Duodenal mucosa (tissue), 2 donors: ENCODE measurements at regions not wholly inside any gene's neighbourhood (a gene's known extent, or its start where the extent isn't known, plus 50 kb on each side); places are given as distances from the start of the nearest gene placed in this dataset.

ENCODE experiments used
- H3K27ac ChIP-seq: one replicate; pipeline ENCODE4 v1.7.0; 2013; ENCODE audit warnings: low read depth, low read length
- H3K27me3 ChIP-seq, 2 donors: one replicate each; pipeline ENCODE4 v1.7.0; 2013; ENCODE audit warnings: low read length in 2 of 2, control low read depth in 1 of 2; ENCODE audit not compliant: insufficient read depth in 2 of 2, control insufficient read depth in 1 of 2
- H3K36me3 ChIP-seq, 2 donors: one replicate each; pipeline ENCODE4 v1.7.0; 2013; ENCODE audit warnings: low read length in 2 of 2, control low read depth in 1 of 2; ENCODE audit not compliant: insufficient read depth in 2 of 2, control insufficient read depth in 1 of 2
- H3K4me1 ChIP-seq, 2 donors: one replicate each; pipeline ENCODE4 v1.7.0; 2013; ENCODE audit warnings: low read length in 2 of 2, control low read depth in 1 of 2; ENCODE audit not compliant: insufficient read depth in 2 of 2, control insufficient read depth in 1 of 2
- H3K4me3 ChIP-seq, 2 donors: one replicate each; pipeline ENCODE4 v1.7.0; 2013; ENCODE audit warnings: low read length in 2 of 2, low read depth in 1 of 2
- H3K9ac ChIP-seq, 2 donors: one replicate each; pipeline ENCODE4 v1.7.0; 2013; ENCODE audit warnings: low read length in 2 of 2, low read depth in 1 of 2
- H3K9me3 ChIP-seq, 2 donors: one replicate each; pipeline ENCODE4 v1.7.0; 2013; ENCODE audit warnings: low read length in 2 of 2, control low read depth in 1 of 2; ENCODE audit not compliant: control insufficient read depth in 1 of 2

DNA sequence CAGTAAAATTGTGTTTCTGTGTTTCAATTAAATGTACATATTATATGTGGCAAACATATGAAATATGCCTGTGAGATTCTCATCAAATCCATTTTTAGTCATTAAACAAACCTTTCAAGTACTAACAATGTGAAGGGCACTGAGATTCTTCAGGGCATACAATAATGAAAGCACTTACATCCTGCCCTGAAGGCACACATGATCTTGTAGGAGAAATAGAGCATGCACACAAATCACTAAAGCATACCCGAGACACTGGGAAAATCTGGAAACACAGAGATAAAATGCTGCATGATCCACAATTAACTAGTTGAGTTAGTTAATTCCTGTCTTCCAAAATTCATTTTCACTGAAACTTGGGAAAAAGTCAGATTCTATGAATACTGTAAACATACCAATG is 810.5 kb upstream of the NECTIN3 start:
- Histone ChIP-seq H3K9ac (no peak overlapping the region), H3K27me3 (no peaks in the 10 kb centered on the region), H3K9me3 (no peaks in the 10 kb centered on the region), H3K27ac (no peak overlapping the region), H3K36me3 (no peaks in the 10 kb centered on the region), H3K4me1 (peaks cover 0 to 7% of the 10 kb centered on the region in 2 donors), H3K4me3 (no peak overlapping the region)

DNA sequence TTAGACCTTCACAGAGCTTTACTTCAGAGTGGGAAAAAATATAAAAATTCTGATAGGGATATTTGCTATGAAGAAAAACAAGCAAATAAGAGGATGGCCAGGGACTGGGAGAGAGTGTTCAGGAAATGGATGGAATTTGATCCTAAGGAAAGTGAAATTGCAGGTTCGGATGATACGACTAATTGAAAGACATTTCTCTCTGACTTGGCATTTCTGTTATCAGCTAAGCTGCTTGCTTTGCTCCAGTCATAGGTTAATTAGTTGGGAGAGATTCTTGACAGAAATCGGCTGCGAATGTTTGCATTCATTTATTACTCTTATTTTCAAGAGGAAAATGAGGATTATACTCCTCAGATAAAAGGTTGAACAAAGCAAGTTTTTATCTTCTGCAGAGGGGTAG is 808.7 kb upstream of the NECTIN3 start:
- Histone ChIP-seq H3K4me1 (peaks cover 0 to 7% of the 10 kb centered on the region in 2 donors), H3K27me3 (no peaks in the 10 kb centered on the region), H3K9me3 (no peaks in the 10 kb centered on the region), H3K9ac (no peak overlapping the region), H3K36me3 (no peaks in the 10 kb centered on the region), H3K27ac (no peak overlapping the region), H3K4me3 (no peak overlapping the region)

DNA sequence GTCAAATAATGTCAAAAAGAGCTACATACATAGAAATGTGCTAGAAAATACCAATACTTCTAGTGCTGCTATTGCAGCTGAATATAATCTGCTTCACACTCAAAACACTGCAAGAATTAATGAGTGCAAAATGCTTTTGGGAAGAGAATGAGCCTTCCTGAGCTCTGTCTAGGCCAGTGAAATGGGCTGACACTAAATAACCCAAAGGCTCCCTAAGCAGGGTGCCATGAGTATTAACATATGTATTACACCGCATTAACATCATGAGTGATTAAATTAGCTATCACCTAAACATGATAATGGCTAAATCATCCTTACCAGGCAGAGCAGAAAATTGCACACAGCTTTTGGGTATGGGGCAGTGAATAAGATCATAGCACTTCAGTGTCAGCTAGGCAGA is 806.3 kb upstream of the NECTIN3 start:
- H3K27me3 ChIP-seq = no peaks in the 10 kb centered on the region
- no peak overlapping the region for H3K4me3 ChIP-seq
- H3K9me3 ChIP-seq = no peaks in the 10 kb centered on the region
- no peak overlapping the region for H3K9ac ChIP-seq
- no peak overlapping the region for H3K27ac ChIP-seq
- no peaks in the 10 kb centered on the region for H3K36me3 ChIP-seq
- peaks cover 0 to 7% of the 10 kb centered on the region in 2 donors for H3K4me1 ChIP-seq

DNA sequence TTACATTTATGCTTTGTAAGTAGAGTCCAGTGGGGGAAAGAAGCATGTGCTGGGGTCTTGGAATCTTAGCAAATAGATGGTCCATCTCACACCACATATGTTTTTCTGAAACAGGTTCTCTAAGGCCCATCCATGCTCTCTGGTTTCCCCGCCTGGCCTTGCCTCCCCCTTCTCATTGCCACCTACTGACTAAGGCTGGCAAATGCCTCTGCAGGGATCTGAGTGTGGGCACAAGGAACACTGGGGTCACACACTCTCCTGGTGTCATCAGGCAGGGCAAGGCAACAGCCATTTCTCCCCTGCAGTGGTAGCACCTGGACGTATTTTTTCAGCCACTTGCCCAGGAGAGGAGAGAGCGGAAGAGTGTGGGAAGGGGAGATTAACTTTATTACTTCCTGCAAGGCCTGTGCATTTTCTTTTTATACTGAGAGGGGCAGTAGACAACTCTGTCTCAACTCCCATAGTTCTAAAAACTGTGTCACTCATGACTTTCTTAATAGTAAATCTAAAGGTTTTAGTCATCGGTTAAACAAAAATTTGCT is 804.2 kb upstream of the NECTIN3 start:
- Histone ChIP-seq H3K9ac (no peak overlapping the region), H3K27me3 (no peaks in the 10 kb centered on the region), H3K27ac (no peak overlapping the region), H3K9me3 (no peaks in the 10 kb centered on the region), H3K4me3 (no peak overlapping the region), H3K4me1 (peaks cover 0 to 7% of the 10 kb centered on the region in 2 donors), H3K36me3 (no peaks in the 10 kb centered on the region)

DNA sequence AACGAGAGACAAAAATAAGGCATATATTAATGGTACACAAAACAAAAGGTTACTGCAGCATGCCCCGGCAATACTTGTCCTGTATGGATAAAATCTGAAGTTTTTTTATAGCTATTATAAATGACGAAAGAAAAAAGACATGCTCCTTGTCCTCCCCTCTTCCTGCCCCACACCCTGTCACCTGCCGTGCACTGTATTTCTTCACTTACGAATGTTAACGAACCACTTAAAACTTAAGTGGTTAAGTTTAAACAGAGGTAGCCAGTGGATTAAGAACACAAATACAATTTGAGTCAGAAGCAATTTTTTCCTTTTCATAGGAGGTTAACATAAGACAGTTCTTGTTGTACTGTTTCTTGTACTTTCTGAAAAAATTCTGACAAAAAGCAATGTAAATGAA is 799.1 kb upstream of the NECTIN3 start:
- H3K27ac ChIP-seq = no peak overlapping the region
- H3K4me3 ChIP-seq = no peak overlapping the region
- no peak overlapping the region for H3K9ac ChIP-seq
- no peaks in the 10 kb centered on the region for H3K9me3 ChIP-seq
- H3K4me1 ChIP-seq = no peaks in the 10 kb centered on the region
- H3K27me3 ChIP-seq = no peaks in the 10 kb centered on the region
- no peaks in the 10 kb centered on the region for H3K36me3 ChIP-seq

DNA sequence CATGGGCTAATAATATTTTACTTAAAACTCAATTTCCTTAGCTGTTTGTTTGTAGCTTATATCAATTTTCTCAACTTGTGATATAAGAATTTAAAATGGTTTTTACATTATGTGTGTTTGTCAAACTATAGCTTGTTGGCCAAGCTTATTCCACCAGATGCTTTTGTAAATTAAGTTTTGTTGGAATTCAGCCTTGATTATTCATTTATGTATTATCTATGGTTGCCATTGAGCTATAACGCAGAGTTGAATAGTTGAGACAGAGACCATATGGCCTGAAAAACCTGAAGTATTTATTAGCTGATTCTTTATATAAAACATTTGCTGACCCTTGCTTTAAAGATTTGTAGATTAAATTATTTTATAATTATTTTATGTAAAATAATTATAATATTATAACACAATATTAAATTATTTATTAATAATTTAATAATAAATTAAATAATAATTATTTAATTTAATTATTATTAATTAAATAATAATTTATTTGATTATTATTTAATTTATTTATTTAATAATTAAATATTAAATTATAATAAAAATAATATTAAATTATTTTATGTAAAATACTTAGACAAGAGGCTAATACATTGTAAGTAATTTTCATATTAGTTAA is 779.6 kb upstream of the NECTIN3 start:
- Histone ChIP-seq H3K36me3 (no peaks in the 10 kb centered on the region), H3K27me3 (no peaks in the 10 kb centered on the region), H3K27ac (no peak overlapping the region), H3K4me3 (no peak overlapping the region), H3K4me1 (no peaks in the 10 kb centered on the region), H3K9me3 (peaks cover 2 to 7% of the 10 kb centered on the region in 2 donors), H3K9ac (no peak overlapping the region)

DNA sequence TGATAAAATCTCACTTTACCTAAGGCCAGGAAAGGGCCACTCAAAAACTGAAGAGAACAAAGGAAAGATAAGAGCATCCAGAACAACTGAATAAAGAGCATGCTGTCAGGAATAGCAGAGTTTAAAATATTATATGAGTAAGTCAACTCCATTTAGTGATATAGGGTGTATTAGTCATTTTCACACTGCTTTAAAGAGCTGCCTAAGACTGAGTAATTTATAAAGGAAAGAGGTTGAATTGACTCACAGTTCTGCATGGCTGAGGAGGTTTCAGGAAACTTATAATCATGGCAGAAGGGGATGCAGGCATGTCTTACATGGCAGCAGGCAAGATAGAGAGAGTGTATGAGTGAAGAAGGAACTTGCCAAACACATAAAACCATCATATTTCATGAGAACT is 778.0 kb upstream of the NECTIN3 start:
- Histone ChIP-seq H3K27me3 (no peaks in the 10 kb centered on the region), H3K4me3 (no peak overlapping the region), H3K9ac (no peak overlapping the region), H3K4me1 (no peaks in the 10 kb centered on the region), H3K36me3 (no peaks in the 10 kb centered on the region), H3K9me3 (peaks cover 2 to 7% of the 10 kb centered on the region in 2 donors), H3K27ac (no peak overlapping the region)

DNA sequence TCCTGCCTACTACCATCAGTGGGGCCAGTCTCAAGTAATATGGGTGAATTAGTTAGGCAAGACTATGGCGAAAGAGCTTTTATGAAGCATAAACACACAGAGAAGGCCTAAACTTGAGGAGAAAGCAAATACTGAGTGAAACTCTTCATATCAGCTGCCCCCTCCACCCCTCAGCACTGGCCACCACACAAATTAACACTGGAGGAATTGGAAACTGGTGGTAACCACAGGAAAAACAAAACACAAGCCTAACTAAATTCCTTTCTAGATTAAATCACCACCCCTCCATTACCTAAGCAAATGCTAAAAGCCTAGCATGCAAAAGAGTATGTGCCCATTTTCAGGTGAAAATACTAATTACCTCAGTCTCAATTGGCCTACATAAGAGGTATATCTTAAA is 774.7 kb upstream of the NECTIN3 start:
- Histone ChIP-seq H3K9ac (no peak overlapping the region), H3K4me1 (no peaks in the 10 kb centered on the region), H3K27ac (no peak overlapping the region), H3K9me3 (peaks cover 2 to 7% of the 10 kb centered on the region in 2 donors), H3K4me3 (no peak overlapping the region), H3K36me3 (no peaks in the 10 kb centered on the region), H3K27me3 (no peaks in the 10 kb centered on the region)

DNA sequence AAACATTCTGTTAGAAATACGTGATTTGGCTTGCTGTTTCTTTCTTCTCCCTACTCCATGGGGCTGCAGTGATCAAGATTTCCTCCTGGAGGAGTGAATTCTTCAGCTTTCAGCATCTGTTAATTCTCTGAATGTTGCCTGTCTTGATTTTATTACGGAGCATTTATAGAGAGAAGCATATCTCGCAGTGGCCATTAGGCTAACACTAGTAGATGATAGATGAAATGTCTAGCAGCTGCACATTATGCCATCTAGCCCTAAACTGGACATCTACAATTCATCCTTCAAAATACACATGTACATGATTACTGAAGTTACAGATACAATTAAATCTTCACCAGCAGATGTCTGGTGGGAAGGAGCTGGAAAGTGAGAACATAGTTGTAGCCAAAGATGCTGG is 769.8 kb upstream of the NECTIN3 start:
- Histone ChIP-seq H3K9ac (no peak overlapping the region), H3K9me3 (no peaks in the 10 kb centered on the region), H3K4me1 (no peaks in the 10 kb centered on the region), H3K36me3 (no peaks in the 10 kb centered on the region), H3K27ac (no peak overlapping the region), H3K4me3 (no peak overlapping the region), H3K27me3 (no peaks in the 10 kb centered on the region)

DNA sequence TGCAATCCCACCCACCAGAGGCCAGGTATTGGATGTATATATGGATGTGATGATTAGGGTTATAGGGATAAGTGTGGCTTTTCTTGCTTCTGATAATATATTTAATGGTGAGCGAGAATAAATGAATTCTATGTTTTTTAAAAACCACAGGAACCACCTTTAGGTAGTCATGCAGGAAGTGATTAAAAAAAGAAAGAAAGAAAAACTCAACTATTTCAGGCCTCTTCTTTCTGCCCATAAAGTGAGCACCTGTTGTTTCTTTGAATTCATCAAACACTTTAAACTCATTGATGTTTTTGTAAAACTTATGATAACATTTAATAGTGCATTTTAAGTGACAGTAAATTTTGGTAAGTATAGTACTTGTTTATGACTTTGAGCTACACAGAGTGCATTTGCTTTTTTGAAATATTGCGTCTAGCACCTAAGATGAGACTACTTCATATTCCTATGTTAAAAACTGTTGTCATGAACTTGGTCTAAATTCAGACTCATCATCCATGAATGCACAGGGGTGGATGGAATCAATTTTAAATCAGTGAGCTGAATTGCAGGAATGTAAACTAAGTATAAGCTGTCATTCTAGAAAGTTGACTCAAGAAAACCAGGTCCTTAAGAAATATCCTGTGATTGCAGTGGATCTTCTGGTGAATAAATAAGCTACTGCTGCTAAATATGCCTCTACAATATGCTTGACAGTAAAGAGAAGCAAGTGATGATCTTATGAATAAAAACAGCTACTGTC is 764.4 kb upstream of the NECTIN3 start:
- no peaks in the 10 kb centered on the region for H3K27me3 ChIP-seq
- H3K4me1 ChIP-seq = no peaks in the 10 kb centered on the region
- H3K27ac ChIP-seq = no peak overlapping the region
- no peaks in the 10 kb centered on the region for H3K9me3 ChIP-seq
- H3K9ac ChIP-seq = no peak overlapping the region
- no peaks in the 10 kb centered on the region for H3K36me3 ChIP-seq
- no peak overlapping the region for H3K4me3 ChIP-seq
